Thyroid gland (tissue), 4 donors: ENCODE measurements at regions not wholly inside any gene's neighbourhood (a gene's known extent, or its start where the extent isn't known, plus 50 kb on each side); places are given as distances from the start of the nearest gene placed in this dataset.

Source experiments
- CTCF ChIP-seq, 6 experiments: fragments of 200-600 bp in 3 of 6; fragments of 450-650 bp in 3 of 6; sonication (generic) in 3 of 6; IDR thresholded peaks; one replicate each; pipeline ENCODE4 v1.5.1; 2016 to 2019; ENCODE audit warnings: antibody characterized with exemption in 6 of 6, mild to moderate bottlenecking in 2 of 6, inconsistent platforms in 1 of 6, moderate library complexity in 1 of 6
- POLR2A ChIP-seq, 2 donors: fragments of 450-650 bp; IDR thresholded peaks; one replicate each; pipeline ENCODE4 v1.6.1; 2017; ENCODE audit warnings: antibody characterized with exemption in 2 of 2, mild to moderate bottlenecking in 2 of 2, moderate library complexity in 1 of 2

DNA sequence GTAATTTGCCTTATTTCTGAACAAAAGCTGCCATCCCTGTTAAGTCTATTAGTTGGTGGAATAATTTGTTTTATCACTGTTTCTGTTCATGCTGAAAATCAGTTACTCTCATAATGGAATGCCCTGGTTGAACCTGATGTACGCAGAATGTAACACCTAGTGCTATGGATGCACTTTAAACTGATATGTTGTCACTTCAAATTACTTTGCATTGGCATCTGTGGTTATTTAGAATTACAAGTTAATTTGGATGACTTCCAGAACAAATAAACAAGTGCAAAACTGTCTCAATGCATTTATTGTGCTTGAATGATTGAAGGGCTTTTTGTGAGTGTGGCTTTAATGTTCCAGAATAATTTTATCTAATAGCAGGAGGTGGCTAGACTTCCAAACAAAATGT, 368.2 kb upstream of the SLITRK5 start:
- no peak for TF ChIP-seq CTCF (IDR thresholded peaks at IDR 0.05)
- no peak for TF ChIP-seq POLR2A (IDR thresholded peaks at IDR 0.05)
